Fibroblast of villous mesenchyme (primary cell): ENCODE measurements at regions not wholly inside any gene's neighbourhood (a gene's known extent, or its start where the extent isn't known, plus 50 kb on each side); places are given as distances from the start of the nearest gene placed in this dataset.

ENCODE experiments used
- DNase-seq: peaks from one replicate; pipeline ENCODE4 v3.0.0-alpha.2; 2010; ENCODE audit warnings: low read depth
- H3K4me3 ChIP-seq: 2 replicates; pipeline ENCODE4 v1.5.1; 2011; ENCODE audit warnings: low read depth, mild to moderate bottlenecking, low read length
- TF ChIP-seq, protein P1 (sequence below): IDR thresholded peaks from 2 replicates; pipeline ENCODE4 v1.5.1; 2012; ENCODE audit warnings: low read depth, mild to moderate bottlenecking, low read length; ENCODE audit not compliant: insufficient read depth

DNA sequence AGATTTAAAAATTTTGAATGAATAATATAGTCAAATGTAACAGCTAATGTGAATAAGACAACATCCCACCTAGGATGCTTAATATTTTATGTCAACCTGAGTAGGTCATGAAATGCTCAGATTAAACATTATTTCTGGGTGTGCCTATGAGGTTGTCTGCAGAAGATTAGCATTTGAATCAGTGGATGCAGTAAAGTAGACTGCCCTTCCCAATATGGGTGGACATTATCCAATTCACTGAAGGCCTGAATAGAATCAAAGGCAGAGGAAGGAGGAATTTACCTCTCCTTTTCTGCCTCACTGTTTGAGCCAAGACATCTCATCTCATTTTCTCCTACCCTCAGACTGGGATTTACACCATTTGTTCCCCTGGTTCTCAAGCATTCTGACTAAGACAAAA, 1582.3 kb downstream of the EFNA5 start:
- no peak for DNase-seq
- TF ChIP-seq, protein P1, sequence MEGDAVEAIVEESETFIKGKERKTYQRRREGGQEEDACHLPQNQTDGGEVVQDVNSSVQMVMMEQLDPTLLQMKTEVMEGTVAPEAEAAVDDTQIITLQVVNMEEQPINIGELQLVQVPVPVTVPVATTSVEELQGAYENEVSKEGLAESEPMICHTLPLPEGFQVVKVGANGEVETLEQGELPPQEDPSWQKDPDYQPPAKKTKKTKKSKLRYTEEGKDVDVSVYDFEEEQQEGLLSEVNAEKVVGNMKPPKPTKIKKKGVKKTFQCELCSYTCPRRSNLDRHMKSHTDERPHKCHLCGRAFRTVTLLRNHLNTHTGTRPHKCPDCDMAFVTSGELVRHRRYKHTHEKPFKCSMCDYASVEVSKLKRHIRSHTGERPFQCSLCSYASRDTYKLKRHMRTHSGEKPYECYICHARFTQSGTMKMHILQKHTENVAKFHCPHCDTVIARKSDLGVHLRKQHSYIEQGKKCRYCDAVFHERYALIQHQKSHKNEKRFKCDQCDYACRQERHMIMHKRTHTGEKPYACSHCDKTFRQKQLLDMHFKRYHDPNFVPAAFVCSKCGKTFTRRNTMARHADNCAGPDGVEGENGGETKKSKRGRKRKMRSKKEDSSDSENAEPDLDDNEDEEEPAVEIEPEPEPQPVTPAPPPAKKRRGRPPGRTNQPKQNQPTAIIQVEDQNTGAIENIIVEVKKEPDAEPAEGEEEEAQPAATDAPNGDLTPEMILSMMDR, result no peak
- H3K4me3 ChIP-seq, result no peak overlapping the region

DNA sequence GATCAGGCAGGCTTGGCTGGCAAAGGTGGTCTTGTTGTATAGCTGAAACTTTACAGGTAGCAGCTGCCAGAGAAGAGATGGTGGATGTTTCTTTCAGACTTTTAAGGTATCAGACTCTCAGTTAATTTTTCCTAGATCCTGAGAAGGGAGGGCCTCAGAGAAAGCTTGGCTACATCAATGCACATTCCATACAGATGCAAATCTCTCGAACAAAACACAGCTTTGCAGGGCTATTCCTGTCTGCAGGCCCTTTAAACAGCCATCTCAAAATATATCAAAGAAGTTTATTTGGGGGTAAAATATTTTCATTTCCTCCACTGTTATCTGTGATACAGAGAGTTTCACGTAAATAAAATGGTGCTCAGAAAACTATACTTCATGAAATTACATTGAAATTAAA, 1584.4 kb downstream of the EFNA5 start:
- TF ChIP-seq, protein P1, result no peak
- H3K4me3 ChIP-seq, result no peak overlapping the region
- no peak for DNase-seq

DNA sequence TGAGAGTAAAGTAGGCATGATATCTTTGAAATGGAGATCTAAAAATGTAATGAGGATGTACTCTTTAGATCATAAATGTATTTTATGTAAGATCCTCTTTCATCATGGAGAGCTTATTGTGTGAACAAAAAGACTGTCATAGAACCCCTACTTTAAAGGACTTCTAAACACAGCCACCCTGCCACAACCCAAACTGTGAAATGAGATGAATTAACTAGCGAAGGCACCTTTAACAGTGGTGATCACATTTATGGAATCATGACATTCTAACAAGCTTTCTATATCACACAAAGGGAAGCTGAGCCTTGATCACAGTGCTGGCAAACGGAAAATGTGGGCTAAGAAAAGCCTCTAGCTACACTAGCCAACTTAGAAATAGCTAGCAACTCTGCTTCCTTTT, 1585.2 kb downstream of the EFNA5 start:
- H3K4me3 ChIP-seq, result no peak overlapping the region

DNA sequence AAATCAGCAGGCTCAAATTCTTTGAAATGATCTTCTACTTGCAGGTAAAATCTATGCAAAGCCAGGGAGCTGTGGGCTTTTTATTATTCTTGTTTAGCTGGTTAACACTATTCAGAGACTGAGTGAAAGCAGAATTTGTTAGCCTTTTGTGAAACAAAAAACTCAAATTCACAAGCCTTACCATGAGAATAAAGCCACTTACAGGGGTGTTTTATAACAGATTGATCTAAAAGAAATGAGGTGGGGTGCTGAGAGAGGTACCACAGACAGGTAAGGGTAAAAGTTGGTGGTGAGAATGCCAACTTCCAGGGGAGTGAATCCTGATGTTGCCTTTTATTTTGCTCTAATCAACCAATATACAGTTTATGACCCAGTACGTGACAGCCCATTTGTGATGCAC, 1585.6 kb downstream of the EFNA5 start:
- H3K4me3 ChIP-seq, result no peak overlapping the region
- TF ChIP-seq, protein P1, result no peak
- DNase-seq, result no peak

More for the DNA sequence above, 1585.2 kb downstream of the EFNA5 start:
- TF ChIP-seq, protein P1, result no peak
- DNase-seq, result no peak

DNA sequence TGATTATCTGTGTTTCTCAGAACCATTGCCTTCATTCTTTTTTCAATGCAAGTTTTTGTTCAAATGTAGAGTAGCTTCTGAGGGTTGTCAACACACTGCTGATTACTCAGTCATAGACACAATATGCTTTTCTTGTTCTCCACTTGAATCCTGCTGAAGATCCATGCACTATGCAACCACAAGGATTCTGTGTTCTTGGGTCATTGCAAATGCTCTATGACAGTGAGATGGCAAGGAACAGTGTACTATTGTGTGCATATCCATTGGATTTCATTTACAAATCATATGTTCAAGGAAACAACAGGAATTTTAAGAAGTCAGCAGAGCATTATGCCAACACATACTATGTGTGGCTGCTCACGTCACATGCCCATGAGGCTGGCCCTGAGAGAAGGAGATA, 1590.2 kb downstream of the EFNA5 start:
- H3K4me3 ChIP-seq, result no peak overlapping the region
- TF ChIP-seq, protein P1, result no peak
- DNase-seq, result no peak

DNA sequence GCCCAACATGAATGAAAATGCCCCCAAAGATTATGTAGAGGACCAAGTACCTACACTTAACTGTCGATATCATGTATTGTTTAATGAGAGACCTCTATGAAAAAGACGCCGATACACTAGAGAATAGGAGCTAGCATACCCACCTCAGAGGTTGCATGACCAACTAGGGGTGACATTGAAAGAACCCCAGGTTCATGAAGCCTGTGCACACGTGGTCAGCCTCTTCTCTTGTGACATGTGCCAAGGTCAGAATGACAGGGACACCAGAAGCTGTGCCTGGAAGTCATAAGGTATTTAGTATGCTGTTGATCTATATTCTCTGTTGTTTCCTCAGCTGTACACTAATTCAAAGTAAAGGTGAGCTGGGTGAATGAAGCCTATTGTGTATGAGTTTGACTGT, 1594.1 kb downstream of the EFNA5 start:
- TF ChIP-seq, protein P1, result no peak
- DNase-seq, result no peak
- H3K4me3 ChIP-seq, result no peak overlapping the region

DNA sequence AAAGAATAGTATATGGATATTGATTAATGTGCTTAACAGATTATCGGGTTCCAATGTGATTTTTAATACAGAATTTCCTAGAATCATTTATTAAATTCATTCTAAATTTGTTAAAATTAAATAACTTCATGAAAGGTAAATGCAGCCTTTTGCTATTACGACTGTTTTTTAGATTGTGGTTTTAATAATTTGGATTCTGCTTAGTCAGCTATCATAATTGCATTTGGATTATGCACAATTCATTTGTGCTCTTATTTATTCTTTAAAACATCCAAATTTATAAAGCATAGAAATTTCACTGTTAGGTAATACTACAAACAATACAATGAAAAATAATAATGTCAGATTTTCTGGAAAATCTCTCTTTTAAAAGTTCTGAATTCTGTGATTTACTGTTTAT, 1598.5 kb downstream of the EFNA5 start:
- TF ChIP-seq, protein P1, result no peak
- H3K4me3 ChIP-seq, result no peak overlapping the region
- no peak for DNase-seq
